NCI-H2029 treated with DMSO at 0.1 percent for 48 hours (cell line): ENCODE measurements at regions not wholly inside any gene's neighbourhood (a gene's known extent, or its start where the extent isn't known, plus 50 kb on each side); places are given as distances from the start of the nearest gene placed in this dataset.

Experiments used
- DNase-seq: peaks from one replicate; lab custom pipeline; 2025; lab: John Stamatoyannopoulos, UW

- DNase-seq = no peak
Observed at GRCh38 chr4:96097693-96098092, 257.8 kb downstream of the PDHA2 start.

GRCh38 chr4:96099031-96099430, 259.1 kb downstream of the PDHA2 start:
- DNase-seq = no peak

GRCh38 chr4:96102541-96103026, 262.7 kb downstream of the PDHA2 start:
- no peak for DNase-seq

DNA sequence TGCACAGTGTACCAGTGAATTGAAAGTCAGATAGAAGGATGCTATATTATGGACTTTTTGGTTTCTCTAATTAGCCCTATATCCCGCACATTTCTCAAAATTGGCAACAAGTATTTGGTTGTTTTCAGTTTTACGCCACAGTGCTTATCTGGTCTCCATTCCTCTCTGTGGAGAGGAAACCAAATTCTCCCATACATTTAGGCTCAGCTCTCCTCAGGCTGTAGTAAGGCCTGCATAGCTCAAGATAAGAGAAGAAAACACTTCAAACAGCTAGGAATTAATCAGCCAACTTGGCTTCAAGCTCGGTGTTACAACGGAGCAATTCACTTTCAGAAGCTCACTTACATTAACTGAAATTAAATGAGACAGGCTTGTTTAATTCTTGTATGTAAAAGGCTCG, 263.2 kb downstream of the PDHA2 start:
- DNase-seq = no peak

- no peak for DNase-seq
Observed at GRCh38 chr4:96108146-96108545, 268.3 kb downstream of the PDHA2 start.

DNA sequence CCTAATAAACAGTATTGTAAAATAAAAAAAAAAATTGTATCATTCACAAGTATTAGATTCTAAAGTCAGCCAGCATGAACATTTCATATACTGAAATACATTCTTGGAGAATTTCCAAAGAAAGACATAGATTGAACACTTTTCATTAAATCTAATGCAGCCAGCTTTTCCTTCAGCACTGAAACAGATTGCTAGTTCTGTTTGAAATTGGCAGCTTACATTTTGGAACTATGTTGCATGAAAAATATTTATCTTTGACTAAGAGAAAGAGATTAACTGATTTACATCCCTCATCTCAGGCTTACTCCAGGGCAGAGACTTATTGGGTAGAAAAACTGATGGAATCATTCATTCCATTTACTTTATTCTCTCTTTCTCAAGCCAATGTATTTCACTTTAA, 272.7 kb downstream of the PDHA2 start:
- no peak for DNase-seq

- no peak for DNase-seq
Observed at GRCh38 chr4:96120206-96120605, 280.3 kb downstream of the PDHA2 start.

GRCh38 chr4:96126227-96126626, 286.3 kb downstream of the PDHA2 start:
- no peak for DNase-seq

DNA sequence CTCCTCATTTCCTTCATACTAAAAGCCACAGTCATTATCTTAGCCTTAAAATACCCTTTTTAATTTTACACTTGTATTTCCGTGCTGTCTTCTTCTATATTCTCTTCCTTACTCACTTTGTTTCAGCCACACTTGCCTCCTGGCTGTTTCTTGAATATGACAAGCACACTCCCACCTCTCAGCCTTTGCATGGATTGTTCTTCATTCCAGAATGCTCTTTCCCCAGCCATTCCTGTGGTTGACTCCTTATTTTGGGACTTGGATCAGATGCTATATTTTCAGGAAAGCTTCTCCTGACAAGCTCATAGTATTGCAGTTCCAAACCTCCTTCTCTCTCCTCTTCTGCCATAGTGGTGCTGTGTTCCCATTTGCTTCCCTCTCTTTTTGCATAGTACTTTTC, 291.3 kb downstream of the PDHA2 start:
- no peak for DNase-seq

GRCh38 chr4:96134806-96135205, 294.9 kb downstream of the PDHA2 start:
- DNase-seq = no peak

GRCh38 chr4:96136056-96136455, 296.2 kb downstream of the PDHA2 start:
- DNase-seq = no peak

DNA sequence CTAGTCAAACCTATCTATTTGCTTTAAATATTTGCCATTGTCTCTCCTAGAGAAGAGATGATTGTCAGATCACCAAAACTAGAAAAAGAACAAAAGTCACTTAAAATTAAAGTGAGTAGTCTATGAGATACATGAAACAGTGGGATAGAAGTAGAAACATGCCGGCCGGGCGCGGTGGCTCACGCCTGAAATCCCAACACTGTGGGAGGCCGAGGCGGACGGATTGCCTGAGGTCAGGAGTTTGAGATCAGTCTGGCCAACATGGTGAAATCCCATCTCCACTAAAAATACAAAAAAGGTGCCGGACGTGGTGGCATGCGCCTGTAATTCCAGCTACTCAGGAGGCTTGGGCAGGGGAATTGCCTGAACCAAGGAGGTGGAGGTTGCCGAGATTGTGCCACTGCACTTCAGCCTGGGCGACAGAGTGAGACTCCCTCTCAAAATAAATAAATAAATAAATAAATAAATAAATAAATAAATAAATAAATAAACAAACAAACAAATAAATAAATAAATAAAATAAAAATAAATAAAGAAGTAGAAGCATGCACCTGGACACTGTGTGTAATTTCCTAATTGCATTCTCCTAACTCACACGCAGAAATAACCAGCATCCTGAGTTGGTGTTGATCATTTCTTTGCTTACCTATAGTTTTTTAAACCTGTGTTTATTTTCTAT, 299.5 kb downstream of the PDHA2 start:
- DNase-seq = no peak

DNA sequence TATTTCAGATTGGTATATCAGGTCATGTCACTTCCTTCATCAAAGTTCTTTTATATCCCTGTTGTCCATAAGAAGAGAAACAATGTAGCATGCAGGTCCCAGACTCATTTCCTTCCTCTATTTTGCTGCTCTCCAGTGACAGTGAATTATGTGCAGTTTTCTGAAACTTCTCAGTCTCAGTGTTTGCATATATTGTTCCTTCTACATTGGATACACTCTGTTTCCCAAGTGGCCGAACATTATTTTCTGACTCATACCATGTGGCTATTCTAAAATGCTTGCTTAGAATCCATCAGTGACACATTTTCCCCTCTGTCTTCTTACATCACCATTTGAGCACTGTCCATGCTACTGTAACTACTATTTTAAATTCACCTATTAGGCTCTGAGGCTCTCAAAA, 305.7 kb downstream of the PDHA2 start:
- DNase-seq = no peak

DNA sequence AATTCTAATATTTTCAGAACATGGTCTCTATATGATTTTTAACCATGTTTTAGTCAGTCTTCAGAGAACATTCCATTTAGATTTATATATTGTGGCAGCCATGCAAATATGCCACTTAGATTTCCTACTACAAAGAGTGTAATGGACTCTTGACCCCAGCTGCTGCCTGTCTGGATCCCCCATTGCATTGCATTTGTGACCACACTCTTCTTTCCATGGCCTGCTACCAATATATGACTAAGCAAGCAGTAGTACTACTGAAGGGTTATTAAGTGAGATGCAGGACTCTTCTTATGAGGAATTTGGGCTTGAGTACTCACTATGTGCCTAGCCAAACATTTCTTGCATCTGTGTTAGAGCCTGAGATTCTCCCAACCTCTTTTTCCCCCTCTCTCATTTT, 306.8 kb downstream of the PDHA2 start:
- no peak for DNase-seq

DNA sequence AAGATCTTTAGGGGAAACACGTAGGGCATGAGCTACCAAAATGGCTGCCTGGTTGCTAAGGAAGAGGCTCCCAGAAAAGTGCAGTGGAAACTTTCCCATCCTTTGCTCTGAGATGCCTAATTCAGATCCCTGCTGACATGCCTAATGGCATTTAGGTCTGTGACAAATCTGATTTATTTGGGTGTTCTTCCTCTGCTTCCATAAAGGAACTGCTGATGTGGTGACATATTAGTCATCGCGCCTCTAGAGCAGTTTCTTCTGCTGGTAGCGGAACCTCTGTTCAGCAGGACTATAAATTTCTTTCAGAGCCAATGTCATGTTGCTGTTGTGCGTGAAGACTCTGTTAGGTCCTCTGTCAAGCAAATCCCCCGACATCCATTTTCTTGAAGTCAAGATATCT, 310.0 kb downstream of the PDHA2 start:
- no peak for DNase-seq

DNA sequence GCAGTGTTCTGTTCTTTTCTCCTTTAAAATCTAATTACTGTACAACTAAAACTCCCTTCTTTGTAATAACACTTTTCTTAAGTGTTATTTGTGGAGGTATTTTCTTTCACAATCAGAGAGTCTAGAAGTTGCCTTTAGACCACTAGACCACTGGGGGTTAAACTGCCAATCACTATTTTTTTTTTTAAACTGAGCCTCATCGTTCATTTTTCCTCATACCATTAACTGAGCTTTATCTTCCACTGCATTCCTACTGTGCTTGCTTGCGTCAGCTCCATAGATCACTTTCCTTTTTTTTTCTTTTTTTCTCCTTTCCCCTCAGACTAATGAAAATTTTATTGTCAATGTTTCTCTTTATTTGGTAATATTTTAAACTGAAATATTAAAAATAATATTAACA, 310.6 kb downstream of the PDHA2 start:
- no peak for DNase-seq

DNA sequence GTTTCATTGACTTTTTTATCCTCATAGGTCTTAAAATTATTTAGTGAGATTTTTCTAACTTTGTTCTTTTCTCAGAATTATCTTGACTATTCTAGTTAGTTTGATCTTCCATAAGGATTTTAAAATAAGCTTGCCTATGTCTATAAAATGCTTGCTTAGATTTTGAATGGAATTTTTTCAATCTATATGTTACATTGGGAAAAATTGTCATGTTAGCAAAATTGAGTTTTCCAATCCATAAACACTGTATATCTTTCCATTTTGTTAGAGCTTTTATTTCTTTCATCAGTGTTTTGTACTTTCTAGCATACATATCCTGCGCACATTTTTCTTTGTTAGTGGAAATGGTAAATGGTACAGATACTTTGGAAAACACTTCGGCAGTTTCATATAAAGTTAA, 312.9 kb downstream of the PDHA2 start:
- no peak for DNase-seq

DNA sequence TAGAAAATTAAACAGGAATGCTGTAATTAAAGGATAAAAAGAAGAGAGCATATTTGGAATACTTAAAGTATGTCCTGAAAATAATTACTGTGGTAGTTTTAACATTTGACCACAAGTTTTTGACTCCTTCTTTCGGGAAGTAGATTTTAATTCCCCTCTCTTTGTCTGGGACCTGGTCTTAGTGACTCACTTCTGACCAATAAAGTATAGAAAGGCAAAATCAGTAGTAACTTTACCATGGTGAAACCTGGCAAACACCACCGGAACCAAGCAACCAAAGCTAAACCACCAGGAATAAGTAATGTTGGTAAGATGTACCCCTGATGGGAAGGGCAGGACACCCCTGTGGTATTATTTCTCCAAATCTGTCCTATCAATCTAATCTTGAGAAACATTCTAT, 314.8 kb downstream of the PDHA2 start:
- DNase-seq = no peak

- no peak for DNase-seq
Observed at GRCh38 chr4:96162636-96163035, 322.7 kb downstream of the PDHA2 start.

- DNase-seq = no peak
Observed at GRCh38 chr4:96164814-96165351, 325.0 kb downstream of the PDHA2 start.

GRCh38 chr4:96166806-96167205, 326.9 kb downstream of the PDHA2 start:
- DNase-seq = no peak

DNA sequence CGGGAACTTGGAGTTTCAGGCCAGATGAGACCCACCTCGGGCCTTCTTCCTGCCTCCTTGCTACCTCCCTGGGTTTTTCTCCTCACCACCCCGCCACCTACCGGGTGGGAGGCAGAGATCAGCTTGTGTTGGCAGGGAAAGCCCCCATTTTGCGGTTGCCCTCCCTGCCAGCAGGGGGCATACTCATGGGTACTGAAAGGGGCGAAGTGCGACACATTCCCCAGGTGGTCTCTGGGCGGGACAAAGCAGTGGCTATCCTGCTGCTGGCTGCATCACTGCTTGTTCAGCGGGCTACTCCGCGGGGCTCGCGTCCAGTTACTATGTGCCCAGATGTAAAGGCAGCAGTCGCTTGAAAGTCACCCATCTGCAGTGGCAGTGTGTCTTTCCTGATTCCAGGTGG, 330.3 kb downstream of the PDHA2 start:
- DNase-seq = peak; percentile 74

GRCh38 chr4:96173756-96174155, 333.9 kb downstream of the PDHA2 start:
- DNase-seq = no peak

DNA sequence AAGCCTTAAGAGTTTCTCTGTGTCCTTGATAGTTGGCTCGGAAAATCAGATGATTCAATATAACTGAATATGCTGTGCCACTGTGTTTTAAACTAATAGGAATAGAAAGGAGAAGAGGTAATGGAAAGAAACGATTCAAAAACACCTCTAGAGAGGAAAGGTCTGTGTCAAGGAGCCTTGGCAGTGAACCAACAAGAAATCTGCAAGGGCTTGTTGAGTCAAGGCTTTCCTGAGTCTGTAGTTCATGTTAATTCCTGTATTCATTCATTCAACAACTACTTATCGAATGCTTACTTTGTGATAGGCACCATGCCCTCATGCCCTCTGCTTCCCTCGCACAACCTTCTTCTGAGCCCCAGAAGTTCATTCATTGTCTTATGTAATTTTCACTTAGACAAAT, 336.0 kb downstream of the PDHA2 start:
- DNase-seq = no peak
